ENCODE measurements at regions not wholly inside any gene's neighbourhood (a gene's known extent, or its start where the extent isn't known, plus 50 kb on each side); places are given as distances from the start of the nearest gene placed in this dataset.

GRCh38 chr5:158516521-158516920 is 583.2 kb downstream of the EBF1 start:
- TF ChIP-seq EZH2 (IDR thresholded peaks at IDR 0.05; ENCODE audit: insufficient read depth, poor library complexity, severe bottlenecking) (no peak), EZH2phosphoT487 (IDR thresholded peaks at IDR 0.05; ENCODE audit: insufficient read depth, low read depth) (no peak)

Data from GM23248 (cell line).